GM12874 (cell line): ENCODE measurements at regions not wholly inside any gene's neighbourhood (a gene's known extent, or its start where the extent isn't known, plus 50 kb on each side); places are given as distances from the start of the nearest gene placed in this dataset.

Experiments
- TF ChIP-seq, protein P1 (sequence below): IDR thresholded peaks from 2 replicates; pipeline ENCODE4 v1.5.1; 2011; ENCODE audit warnings: low read depth, mild to moderate bottlenecking, control low read depth, low read length, moderate library complexity; ENCODE audit not compliant: insufficient read depth

DNA sequence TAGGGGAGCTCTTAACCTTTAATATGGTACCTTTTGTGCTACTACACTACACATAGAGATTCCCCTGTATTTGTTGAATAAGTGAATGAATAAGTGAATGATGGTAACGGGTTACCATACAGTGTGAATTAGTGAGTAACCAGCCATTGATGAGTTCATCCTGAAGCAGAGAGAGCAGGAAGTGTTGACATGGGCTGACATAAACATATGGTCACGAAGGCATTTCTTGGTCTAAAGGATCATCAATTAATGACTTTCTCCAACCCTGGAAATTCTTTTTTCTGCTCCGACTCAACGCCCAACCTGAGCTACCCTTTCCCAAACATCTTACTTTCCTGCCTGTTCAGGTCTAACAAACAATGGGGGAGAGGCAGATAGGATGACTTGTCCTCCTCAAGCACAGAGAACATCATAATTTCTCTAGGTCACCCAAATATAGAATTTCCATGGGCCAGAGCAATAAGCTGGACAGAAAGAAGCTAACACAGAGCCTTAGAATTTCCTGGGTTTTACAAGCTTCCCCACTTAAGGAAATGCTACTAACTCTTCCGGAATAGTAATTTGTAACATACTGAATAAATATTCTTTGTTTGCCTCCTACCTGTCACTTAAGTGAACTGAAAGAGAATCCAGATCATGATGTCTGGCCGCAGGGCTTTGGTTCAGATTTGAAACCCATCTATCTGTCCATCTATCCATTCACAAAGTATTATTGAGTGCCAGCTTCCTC, 114.7 kb upstream of the NGF start:
- TF ChIP-seq, protein P1, sequence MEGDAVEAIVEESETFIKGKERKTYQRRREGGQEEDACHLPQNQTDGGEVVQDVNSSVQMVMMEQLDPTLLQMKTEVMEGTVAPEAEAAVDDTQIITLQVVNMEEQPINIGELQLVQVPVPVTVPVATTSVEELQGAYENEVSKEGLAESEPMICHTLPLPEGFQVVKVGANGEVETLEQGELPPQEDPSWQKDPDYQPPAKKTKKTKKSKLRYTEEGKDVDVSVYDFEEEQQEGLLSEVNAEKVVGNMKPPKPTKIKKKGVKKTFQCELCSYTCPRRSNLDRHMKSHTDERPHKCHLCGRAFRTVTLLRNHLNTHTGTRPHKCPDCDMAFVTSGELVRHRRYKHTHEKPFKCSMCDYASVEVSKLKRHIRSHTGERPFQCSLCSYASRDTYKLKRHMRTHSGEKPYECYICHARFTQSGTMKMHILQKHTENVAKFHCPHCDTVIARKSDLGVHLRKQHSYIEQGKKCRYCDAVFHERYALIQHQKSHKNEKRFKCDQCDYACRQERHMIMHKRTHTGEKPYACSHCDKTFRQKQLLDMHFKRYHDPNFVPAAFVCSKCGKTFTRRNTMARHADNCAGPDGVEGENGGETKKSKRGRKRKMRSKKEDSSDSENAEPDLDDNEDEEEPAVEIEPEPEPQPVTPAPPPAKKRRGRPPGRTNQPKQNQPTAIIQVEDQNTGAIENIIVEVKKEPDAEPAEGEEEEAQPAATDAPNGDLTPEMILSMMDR, result no peak

DNA sequence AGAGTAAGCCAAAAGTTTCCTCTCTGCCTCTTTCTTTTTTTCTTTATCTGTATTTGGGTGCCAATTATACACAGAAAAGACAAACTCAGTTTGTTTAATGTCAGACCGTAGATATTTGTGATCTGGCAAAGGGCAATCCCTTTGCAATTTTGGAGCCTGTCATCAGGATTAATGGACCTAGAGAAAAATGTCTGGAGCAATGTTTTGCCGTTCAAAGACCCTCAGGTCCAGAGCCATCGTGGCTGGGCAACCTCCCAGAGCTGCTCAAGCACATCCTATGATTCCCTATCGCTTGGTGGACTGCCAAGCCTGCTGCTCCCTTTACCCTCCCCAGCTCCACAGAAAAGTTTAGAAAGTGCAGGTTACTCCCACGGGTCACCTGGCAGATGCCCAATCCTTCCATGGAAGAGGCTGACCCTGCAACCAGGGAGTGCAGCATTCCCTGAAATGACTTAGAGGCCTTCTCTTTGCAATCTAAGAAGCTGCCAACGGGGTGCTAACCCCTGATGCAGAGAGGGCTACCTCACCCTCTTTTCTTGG, 112.5 kb upstream of the NGF start:
- TF ChIP-seq, protein P1, result no peak

DNA sequence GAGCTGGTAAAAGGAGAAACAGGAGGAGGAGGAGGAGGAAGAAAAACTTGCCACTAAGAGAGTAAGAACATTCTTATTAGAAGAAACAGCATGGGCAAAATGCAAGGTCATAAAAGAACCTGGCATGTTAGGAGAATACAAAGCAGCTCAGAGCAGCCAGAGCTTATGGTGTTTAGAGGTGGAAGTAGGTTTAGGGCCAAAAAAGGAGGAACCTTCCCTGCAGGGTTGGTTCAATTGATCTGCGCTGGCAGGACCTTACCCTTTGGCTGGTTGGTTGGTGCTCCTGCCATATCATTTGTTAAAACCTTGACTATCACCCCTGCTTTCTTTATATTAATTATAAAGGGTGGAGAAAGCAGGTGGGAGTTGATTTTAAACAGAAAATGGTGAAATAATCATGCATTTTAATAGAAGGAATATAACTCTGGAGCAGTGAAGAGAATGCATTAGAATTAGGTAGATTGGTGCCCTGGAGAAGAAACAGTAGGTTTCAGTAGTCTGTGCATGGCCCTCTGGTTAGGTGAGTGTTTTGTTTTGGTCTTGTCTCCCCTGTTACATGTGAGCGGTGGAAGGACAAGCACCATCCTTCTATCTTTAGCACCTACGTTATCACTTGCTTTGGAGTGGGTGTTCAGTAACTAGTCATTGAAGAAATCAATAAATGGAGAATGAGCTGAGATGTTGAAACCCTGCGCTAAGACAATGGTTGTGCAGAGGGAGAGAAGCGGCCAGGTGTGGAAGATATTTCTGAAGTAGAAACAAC, 110.4 kb upstream of the NGF start:
- TF ChIP-seq, protein P1, result no peak

DNA sequence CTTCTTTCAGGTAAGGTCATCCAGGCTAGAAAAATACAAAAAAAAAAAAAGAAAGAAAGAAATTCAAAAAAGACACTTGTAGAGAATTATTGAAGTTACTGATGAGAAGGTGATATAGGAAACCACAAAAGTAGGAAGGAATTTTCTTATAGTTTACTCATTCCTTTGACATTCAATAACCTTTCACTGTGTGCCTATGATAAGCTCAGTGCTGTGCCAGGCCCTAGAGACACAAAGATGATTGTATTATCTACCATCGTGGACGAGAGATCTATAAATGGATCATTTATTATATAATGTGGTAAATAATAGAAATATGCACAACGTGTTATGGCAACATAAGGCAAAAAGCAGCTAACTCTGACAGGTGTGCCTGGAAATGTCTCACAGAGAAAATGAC, 109.6 kb upstream of the NGF start:
- TF ChIP-seq, protein P1, result no peak

DNA sequence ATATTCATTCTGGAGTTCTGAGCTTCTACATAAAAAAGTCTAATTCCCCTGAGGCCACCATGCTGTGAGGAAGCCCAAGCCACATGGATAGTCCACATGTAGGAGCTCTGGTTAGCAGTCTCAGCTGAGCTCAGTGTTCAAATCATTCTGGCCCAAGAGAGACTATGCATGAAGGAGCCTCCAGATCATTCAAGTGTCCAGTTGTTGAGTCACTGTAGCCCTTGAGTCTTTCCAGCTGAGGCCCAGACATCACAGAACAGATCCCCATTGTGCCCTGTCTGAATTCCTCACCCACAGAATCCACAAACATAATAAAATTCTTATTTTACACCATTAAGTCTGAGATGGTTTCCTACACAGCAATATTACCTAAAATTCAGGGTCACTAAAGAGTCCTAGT, 107.0 kb upstream of the NGF start:
- TF ChIP-seq, protein P1, result no peak

DNA sequence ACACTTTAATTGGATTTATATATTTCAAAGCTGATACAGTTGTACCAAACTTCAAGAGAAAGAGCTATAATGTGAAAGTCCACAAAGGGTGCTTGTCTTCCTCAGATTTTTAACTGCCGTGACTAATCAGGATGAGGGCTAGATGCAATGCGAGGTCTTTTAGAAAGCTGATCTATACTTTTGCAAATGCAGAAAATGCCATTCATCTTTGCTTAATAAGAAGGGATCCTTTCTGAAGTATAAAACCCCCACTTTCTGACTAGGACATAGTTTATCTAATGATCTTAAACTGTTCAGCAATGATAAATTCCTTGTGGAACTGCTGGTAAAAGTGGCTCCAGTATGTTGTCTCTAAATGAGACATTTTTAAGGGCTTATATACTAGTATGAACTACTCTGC, 102.7 kb upstream of the NGF start:
- TF ChIP-seq, protein P1, result no peak

DNA sequence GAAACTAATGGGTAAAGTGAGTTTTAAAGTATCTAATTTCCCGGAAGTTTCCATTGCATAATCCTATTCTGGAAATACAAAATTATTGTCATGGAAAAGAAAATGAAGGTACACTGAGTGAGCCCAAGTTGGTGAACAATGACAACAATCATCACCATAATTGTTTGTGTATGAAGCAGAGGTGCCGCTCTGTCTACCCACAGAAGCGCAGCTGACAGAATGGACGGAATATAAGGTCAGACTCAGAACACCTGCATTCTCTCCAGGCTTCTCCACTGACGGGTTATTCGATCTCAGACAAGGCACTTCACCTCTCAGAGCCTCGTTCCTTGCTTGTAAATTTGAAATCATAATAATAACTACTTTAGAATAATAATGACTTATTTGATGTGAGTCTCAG, 99.1 kb upstream of the NGF start:
- TF ChIP-seq, protein P1, result no peak
